H9 (cell line): ENCODE measurements at regions not wholly inside any gene's neighbourhood (a gene's known extent, or its start where the extent isn't known, plus 50 kb on each side); places are given as distances from the start of the nearest gene placed in this dataset.
"Not testable (repeated sequence)": the region's sequence is repeated elsewhere in the genome, so short reads cannot be mapped to it uniquely, and the experiment has no call there.

Experiments used
- DNase-seq: peaks from one replicate; pipeline ENCODE4 v3.0.0-alpha.2; 2017
- H2AFZ ChIP-seq: one replicate; pipeline ENCODE4 v1.6.1; 2013; ENCODE audit warnings: mild to moderate bottlenecking, low read length, control low read depth, moderate library complexity
- H2AK5ac ChIP-seq: 2 replicates; pipeline ENCODE4 v1.6.1; 2013; ENCODE audit warnings: low read length, control low read depth, mixed read lengths; ENCODE audit not compliant: insufficient read length
- H2BK120ac ChIP-seq: one replicate; pipeline ENCODE4 v1.6.1; 2013; ENCODE audit warnings: low read depth, mild to moderate bottlenecking, low read length, control low read depth, inconsistent platforms; ENCODE audit not compliant: poor library complexity, severe bottlenecking
- H2BK12ac ChIP-seq: 2 replicates; pipeline ENCODE4 v1.6.1; 2013; ENCODE audit warnings: low read length, control low read depth, mixed read lengths, low read depth; ENCODE audit not compliant: insufficient read length
- H2BK15ac ChIP-seq: 2 replicates; pipeline ENCODE4 v1.6.1; 2013; ENCODE audit warnings: low read depth, low read length, control low read depth
- H2BK20ac ChIP-seq: one replicate; pipeline ENCODE4 v1.6.1; 2013; ENCODE audit warnings: low read depth, mild to moderate bottlenecking, low read length, control low read depth, inconsistent platforms; ENCODE audit not compliant: poor library complexity, severe bottlenecking
- H2BK5ac ChIP-seq: 2 replicates; pipeline ENCODE4 v1.6.1; 2013; ENCODE audit warnings: low read length, control low read depth, mixed read lengths; ENCODE audit not compliant: insufficient read length
- H3K14ac ChIP-seq: 2 replicates; pipeline ENCODE4 v1.6.1; 2013; ENCODE audit warnings: low read length, control low read depth; ENCODE audit not compliant: insufficient read depth
- H3K18ac ChIP-seq: 2 replicates; pipeline ENCODE4 v1.6.1; 2013; ENCODE audit warnings: low read depth, mild to moderate bottlenecking, mixed read lengths, low read length, control low read depth; ENCODE audit not compliant: insufficient read length
- H3K23ac ChIP-seq: 2 replicates; pipeline ENCODE4 v1.6.1; 2013; ENCODE audit warnings: low read length, control low read depth, mixed read lengths, low read depth; ENCODE audit not compliant: insufficient read length
- H3K23me2 ChIP-seq: 2 replicates; pipeline ENCODE4 v1.6.1; 2013; ENCODE audit warnings: low read depth, mild to moderate bottlenecking, mixed read lengths, low read length, control low read depth; ENCODE audit not compliant: insufficient read length, poor library complexity, severe bottlenecking
- H3K27ac ChIP-seq: 2 replicates; pipeline ENCODE4 v1.5.1; 2013; ENCODE audit warnings: low read length, control low read depth, mixed read lengths, low read depth; ENCODE audit not compliant: insufficient read length
- H3K27me3 ChIP-seq: 2 replicates; pipeline ENCODE4 v1.6.1; 2013; ENCODE audit warnings: low read length, control low read depth, inconsistent platforms; ENCODE audit not compliant: insufficient read depth
- H3K4ac ChIP-seq: 2 replicates; pipeline ENCODE4 v1.6.1; 2013; ENCODE audit warnings: low read depth, mild to moderate bottlenecking, control low read depth, inconsistent platforms, low read length, moderate library complexity
- H3K4me1 ChIP-seq: 2 replicates; pipeline ENCODE4 v1.6.1; 2013; ENCODE audit warnings: low read length, control low read depth, inconsistent platforms; ENCODE audit not compliant: insufficient read depth
- H3K4me2 ChIP-seq: 2 replicates; pipeline ENCODE4 v1.6.1; 2013; ENCODE audit warnings: low read length, control low read depth, mixed read lengths; ENCODE audit not compliant: insufficient read length, insufficient read depth
- H3K56ac ChIP-seq: 2 replicates; pipeline ENCODE4 v1.6.1; 2013; ENCODE audit warnings: low read depth, mild to moderate bottlenecking, mixed read lengths, low read length, control low read depth; ENCODE audit not compliant: insufficient read length
- H3K79me1 ChIP-seq: 2 replicates; pipeline ENCODE4 v1.6.1; 2013; ENCODE audit warnings: low read depth, mild to moderate bottlenecking, moderate library complexity, low read length, control low read depth, inconsistent platforms; ENCODE audit not compliant: insufficient read depth, poor library complexity, severe bottlenecking
- H3K79me2 ChIP-seq: 2 replicates; pipeline ENCODE4 v1.6.1; 2013; ENCODE audit warnings: low read length, control low read depth, inconsistent platforms; ENCODE audit not compliant: insufficient read depth
- H3K9ac ChIP-seq: 2 replicates; pipeline ENCODE4 v1.6.1; 2013; ENCODE audit warnings: low read length, control low read depth, mixed read lengths; ENCODE audit not compliant: insufficient read length; ENCODE audit errors: extremely low read depth
- H3K9me3 ChIP-seq: one replicate; pipeline ENCODE4 v1.6.1; 2013; ENCODE audit warnings: low read depth, low read length, inconsistent platforms; ENCODE audit not compliant: control insufficient read depth
- H3T11ph ChIP-seq: one replicate; pipeline ENCODE4 v1.6.1; 2013; ENCODE audit warnings: mild to moderate bottlenecking, low read length, control low read depth, inconsistent platforms
- H4K20me1 ChIP-seq: one replicate; pipeline ENCODE4 v1.6.1; 2013; ENCODE audit not compliant: control insufficient read depth, insufficient read length, insufficient read depth
- H4K5ac ChIP-seq: 2 replicates; pipeline ENCODE4 v1.6.1; 2013; ENCODE audit warnings: low read depth, mild to moderate bottlenecking, mixed read lengths, low read length, control low read depth; ENCODE audit not compliant: insufficient read length
- H4K8ac ChIP-seq: replicated peaks from 2 replicates; pipeline ENCODE4 v1.6.1; 2013; ENCODE audit warnings: low read length, control low read depth, mixed read lengths, low read depth; ENCODE audit not compliant: insufficient read length
- H4K91ac ChIP-seq: 2 replicates; pipeline ENCODE4 v1.6.1; 2013; ENCODE audit warnings: low read depth, mild to moderate bottlenecking, moderate library complexity, mixed read lengths, low read length, control low read depth; ENCODE audit not compliant: insufficient read length
- H3K27ac Mint-ChIP-seq, 3 experiments: 2 replicates in 2 of 3; 3 replicates in 1 of 3; pipeline ENCODE4 v1.8.0; 2020 to 2021; ENCODE audit warnings: mixed read lengths in 3 of 3, mild to moderate bottlenecking in 1 of 3, moderate library complexity in 1 of 3
- H3K27me3 Mint-ChIP-seq: 2 replicates; pipeline ENCODE4 v1.8.0; 2021; ENCODE audit warnings: low read depth, mild to moderate bottlenecking, moderate library complexity, mixed read lengths
- H3K36me3 Mint-ChIP-seq, 3 experiments: 2 replicates in 2 of 3; 3 replicates in 1 of 3; pipeline ENCODE4 v1.8.0; 2020 to 2021; ENCODE audit warnings: low read depth in 3 of 3, mixed read lengths in 3 of 3; ENCODE audit not compliant: insufficient read depth in 1 of 3
- H3K4me1 Mint-ChIP-seq, 2 experiments: 2 replicates each; pipeline ENCODE4 v1.8.0; 2020; ENCODE audit warnings: mixed read lengths in 2 of 2
- H3K4me3 Mint-ChIP-seq, 2 experiments: 2 replicates in 1 of 2; 3 replicates in 1 of 2; pipeline ENCODE4 v1.8.0; 2020 to 2021; ENCODE audit warnings: mild to moderate bottlenecking in 2 of 2, mixed read lengths in 2 of 2, moderate library complexity in 1 of 2
- H3K9me3 Mint-ChIP-seq, 2 experiments: 2 replicates in 1 of 2; 3 replicates in 1 of 2; pipeline ENCODE4 v1.8.0; 2020; ENCODE audit warnings: mild to moderate bottlenecking in 2 of 2, mixed read lengths in 2 of 2, moderate library complexity in 1 of 2
- WGBS: extraction: QIAGEN DNeasy Blood & Tissue Kit; methylation state at CpG from one replicate; pipeline ENCODE4 v1.1.7; 2013; ENCODE audit warnings: missing lambda C conversion rate, low lambda C conversion rate, mixed read lengths; ENCODE audit not compliant: insufficient read length; ENCODE audit errors: extremely low coverage; 5-methylcytosine and 5-hydroxymethylcytosine counted together

DNA sequence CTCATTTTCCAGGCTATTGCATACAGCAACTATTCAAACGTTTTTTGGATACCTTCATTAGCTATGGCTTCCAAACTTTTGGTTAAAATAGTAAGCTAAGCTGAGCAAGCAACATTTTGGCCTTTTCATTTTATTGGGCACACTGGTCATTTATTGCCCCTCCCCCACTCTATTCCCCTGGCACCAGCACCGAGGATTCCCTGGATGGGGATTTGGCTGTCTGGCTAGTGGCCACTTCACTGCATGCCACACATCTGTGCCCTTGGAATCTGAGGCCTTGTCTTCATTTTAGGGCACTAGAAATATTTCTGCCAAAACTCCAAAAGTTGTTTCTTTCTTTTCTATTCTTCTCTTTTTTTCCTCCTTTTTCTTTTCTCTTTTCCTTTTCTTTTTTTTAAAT, 980.7 kb downstream of the LTN1 start:
- not testable (repeated sequence) for H3K4ac ChIP-seq, H3K56ac ChIP-seq, H3K27me3 ChIP-seq, H3K9me3 Mint-ChIP-seq, H3K14ac ChIP-seq, H4K20me1 ChIP-seq, H3K23me2 ChIP-seq, H3K79me1 ChIP-seq, H3K27ac Mint-ChIP-seq, H3K23ac ChIP-seq, H3K4me1 Mint-ChIP-seq, H3K4me2 ChIP-seq, H2BK5ac ChIP-seq, H4K5ac ChIP-seq, H4K91ac ChIP-seq, H2AK5ac ChIP-seq, H3T11ph ChIP-seq, H3K27me3 Mint-ChIP-seq, H3K27ac ChIP-seq, H2AFZ ChIP-seq, H3K9me3 ChIP-seq, H2BK12ac ChIP-seq, H4K8ac ChIP-seq, H3K36me3 Mint-ChIP-seq, H2BK120ac ChIP-seq, DNase-seq, H2BK15ac ChIP-seq, H2BK20ac ChIP-seq, H3K4me1 ChIP-seq, H3K18ac ChIP-seq, H3K79me2 ChIP-seq, H3K9ac ChIP-seq, H3K4me3 Mint-ChIP-seq
- WGBS, result no CpG with 5 or more reads among the region's 2 CpGs

DNA sequence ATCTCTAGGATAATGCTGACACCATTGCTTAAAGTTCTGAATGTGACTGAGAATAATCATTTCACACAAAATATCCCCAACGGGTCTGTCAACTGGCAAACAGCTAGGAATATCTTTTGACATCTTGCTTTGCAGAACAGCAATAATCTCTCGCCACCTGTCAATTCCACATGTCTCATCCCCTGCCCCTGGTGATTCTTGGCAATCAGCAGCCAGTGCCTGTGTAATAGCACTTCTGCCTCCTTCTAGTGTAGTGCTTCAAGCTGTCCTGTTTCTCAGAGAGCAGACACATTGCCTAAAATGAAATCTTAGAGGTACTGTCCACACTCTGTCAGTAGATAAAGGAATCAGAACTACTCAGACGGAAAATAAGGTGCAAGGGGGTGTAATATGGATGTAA, 984.4 kb downstream of the LTN1 start:
- H2BK12ac ChIP-seq, H3K27ac Mint-ChIP-seq, H3T11ph ChIP-seq, H3K27me3 ChIP-seq, H4K20me1 ChIP-seq, H3K27me3 Mint-ChIP-seq, H3K79me1 ChIP-seq, H3K23ac ChIP-seq, H3K9ac ChIP-seq, H4K5ac ChIP-seq, H3K4me1 Mint-ChIP-seq, H2AK5ac ChIP-seq, H2BK15ac ChIP-seq, H3K4me3 Mint-ChIP-seq, H4K91ac ChIP-seq, H4K8ac ChIP-seq, H3K9me3 ChIP-seq, H2BK20ac ChIP-seq, H3K23me2 ChIP-seq, H3K14ac ChIP-seq, H3K4me1 ChIP-seq, H3K4ac ChIP-seq, H3K4me2 ChIP-seq, H3K36me3 Mint-ChIP-seq, H2BK120ac ChIP-seq, H2AFZ ChIP-seq, H2BK5ac ChIP-seq, H3K9me3 Mint-ChIP-seq, H3K79me2 ChIP-seq, H3K56ac ChIP-seq, H3K18ac ChIP-seq, DNase-seq, H3K27ac ChIP-seq: not testable (repeated sequence)
- WGBS, result no CpG with 5 or more reads among the region's 3 CpGs

DNA sequence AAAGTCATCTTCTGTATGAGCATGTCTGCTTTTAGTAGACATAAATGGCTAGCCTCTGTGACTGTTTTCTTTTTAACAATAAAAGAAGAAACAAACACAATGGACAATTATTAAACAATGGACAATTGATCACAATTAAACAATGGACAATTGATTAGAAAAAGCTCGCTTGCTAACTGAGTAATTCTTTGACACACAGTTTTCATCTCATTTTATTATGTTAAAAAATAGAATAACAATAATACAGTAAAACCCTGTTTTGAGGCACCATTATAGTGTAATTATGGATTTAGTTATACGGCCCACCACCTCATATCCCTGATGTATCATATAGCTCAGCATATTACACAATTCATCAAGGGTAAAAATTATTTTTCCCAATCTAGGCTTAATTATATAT, 989.0 kb downstream of the LTN1 start:
- not testable (repeated sequence) for H3K9ac ChIP-seq, H2BK12ac ChIP-seq, H4K91ac ChIP-seq, H3K4ac ChIP-seq, H2BK20ac ChIP-seq, H3K23me2 ChIP-seq, H3K27me3 ChIP-seq, H2BK120ac ChIP-seq, H3K18ac ChIP-seq, H3K14ac ChIP-seq, H3K27ac ChIP-seq, H3K4me2 ChIP-seq, H4K8ac ChIP-seq, H4K5ac ChIP-seq, H3K4me1 ChIP-seq, H2BK15ac ChIP-seq, H2AK5ac ChIP-seq, H3K4me1 Mint-ChIP-seq, DNase-seq, H3K79me2 ChIP-seq, H3K79me1 ChIP-seq, H3K9me3 ChIP-seq, H3K23ac ChIP-seq, H2BK5ac ChIP-seq, H3T11ph ChIP-seq, H3K56ac ChIP-seq, H3K27me3 Mint-ChIP-seq, H3K4me3 Mint-ChIP-seq, H3K36me3 Mint-ChIP-seq, H2AFZ ChIP-seq, H3K9me3 Mint-ChIP-seq, H4K20me1 ChIP-seq, H3K27ac Mint-ChIP-seq
- WGBS, result no CpG with 5 or more reads among the region's 2 CpGs
